SKM-1 (cell line): ENCODE measurements at regions not wholly inside any gene's neighbourhood (a gene's known extent, or its start where the extent isn't known, plus 50 kb on each side); places are given as distances from the start of the nearest gene placed in this dataset.
A peak's percentile ranks its signal among the peaks of the same experiment; 100 is the strongest.

Source experiments
- DNase-seq: peaks from one replicate; lab custom pipeline; 2025; ENCODE audit not compliant: unreplicated experiment; lab: John Stamatoyannopoulos, UW

DNA sequence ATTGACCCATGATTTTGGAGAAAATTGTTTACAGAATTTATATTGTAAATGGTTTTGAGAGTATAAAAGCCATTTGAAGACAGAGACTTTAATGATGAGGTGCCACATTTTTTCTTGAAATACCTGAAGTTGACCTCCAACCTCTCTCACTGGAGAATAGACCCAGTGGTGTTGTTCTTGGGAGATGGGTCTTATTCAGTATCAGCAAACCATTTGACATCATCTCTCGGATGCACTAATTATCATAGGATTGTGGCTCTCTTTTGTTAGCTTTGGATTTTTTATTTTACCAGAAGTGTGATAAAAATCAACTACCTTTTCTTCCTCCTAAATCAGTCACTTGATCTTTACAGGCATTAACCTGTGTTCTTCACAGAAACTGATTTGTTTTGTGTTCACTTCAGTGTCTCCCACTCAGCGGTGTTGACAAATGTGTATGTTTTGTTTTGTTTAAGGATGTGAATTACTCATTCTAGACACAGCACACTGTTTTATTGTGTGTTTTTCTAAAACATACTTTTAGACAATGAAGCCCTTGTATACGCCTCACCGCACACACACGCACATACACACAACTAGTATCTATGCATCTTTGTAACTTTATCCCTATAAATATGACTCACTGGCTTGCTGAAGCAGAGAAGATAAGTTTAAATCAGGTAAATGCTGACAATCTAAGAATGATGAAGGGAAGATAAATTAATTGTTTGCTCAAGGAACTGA lies 455.6 kb downstream of the INHBA start:
- DNase-seq: no peak

DNA sequence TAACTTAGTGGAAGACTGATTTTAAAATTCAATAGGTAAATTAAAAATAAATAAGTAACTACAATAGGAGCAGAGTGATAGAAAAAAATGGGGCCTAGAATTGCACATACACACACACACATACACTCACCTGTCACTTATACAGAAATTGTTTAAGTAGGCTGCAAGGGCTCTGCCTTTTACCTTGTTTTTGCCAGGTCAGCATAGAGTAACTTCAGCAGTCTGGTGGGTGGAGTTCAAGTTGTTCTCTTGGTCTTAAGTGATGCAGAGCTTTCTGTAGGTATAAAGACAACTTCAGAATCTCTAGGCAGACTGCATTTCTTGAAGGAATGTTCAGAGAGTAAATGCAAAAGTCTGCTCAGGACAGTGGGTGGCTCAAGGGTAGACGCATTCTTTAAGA lies 457.0 kb downstream of the INHBA start:
- DNase-seq: no peak

DNA sequence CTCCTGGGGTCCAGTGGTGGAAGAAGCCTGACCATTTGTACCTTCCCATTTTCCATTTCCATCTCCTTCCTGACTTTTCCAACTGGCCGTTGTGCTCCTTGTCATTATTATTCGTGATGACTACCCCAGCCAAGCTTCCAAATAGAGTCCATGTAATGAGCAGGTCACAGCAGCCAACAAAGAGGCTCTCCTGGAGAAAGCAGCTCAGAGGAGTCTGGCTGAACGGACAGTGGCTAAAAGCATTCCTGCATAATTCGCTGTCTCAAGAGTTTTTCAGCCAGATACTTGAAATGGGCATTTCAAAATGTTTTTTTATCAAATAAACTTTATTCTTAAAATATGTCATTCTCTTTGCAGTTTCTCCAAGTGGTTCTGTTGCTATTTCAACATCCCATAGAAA lies 458.6 kb downstream of the INHBA start:
- DNase-seq: no peak

DNA sequence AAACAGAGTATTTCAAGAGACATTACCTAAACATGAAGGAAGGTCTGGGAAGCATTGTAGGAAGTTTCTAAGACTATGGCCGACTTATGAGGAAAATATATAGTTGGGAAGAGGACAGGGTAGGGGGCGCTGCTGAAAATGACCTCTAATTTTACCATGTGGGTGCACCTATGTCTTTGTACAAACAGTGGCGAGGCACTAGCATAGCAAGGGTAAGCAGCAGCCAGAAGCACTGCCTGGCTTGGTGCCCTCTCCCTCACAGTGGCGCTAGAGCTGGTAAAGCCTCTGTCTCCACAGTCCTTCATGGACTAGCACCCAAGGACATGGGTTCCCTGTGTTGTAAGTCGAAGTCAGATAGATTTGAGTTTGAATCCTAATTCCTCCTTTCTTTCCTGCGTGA lies 461.2 kb downstream of the INHBA start:
- DNase-seq: no peak

DNA sequence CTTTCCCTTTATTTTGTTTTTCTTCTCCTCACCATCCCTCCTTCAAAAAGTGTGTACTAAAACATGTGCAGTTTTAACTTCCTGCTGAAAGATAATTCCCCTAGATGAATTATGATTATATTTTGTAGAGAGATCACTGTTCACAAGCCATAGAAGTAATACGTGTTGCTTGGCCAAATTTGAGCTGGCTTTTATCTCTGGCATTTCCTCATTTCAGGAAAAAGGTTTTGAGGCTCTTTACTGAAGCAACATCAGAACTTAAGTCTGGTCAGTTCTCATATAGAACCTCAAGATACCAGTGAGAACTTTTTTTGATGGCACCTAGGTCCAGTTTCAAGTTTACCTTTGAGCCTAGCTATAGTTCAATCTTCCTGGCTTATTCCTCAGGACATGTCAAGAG lies 463.3 kb downstream of the INHBA start:
- no peak for DNase-seq

DNA sequence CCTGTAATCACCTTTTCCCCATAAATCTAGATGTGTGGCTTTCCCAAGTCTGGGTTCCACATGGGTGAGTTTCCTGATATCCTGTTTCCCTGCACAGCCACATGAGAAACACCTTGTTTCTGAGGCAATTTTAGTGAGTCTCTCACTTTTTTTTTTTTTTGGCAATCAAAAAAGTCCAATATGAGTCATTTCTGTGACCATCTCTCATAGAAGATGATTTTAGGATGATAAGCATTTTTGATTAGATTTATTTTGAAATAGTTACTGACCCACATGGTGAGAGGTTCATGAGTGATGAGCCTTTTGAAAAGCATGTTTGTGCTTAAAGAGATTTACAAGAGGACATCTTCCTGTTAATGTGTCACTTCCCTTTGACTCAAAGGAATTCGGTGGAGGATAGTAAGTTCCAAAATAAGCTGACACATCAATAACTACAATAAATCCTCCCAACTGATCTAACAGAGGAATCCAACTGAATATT lies 464.0 kb downstream of the INHBA start:
- DNase-seq: no peak

DNA sequence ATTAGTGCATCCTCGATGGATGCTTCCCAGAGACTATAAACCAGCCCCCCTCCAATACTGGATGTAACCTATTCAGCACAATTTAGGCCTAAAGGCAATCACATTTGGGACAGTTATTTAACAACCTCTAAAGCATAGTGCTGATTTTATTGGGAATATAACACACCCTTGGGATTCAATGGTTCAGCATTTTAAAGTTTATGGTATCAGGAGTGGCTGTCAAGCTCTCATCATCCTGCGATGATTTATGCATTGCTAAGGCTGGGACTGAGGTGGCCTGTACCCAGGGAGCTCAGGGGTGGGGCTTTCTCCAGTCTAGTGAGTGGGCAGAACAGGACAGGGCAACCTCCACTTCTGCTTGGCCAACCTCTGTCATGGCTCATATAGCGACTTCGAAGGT lies 464.9 kb downstream of the INHBA start:
- DNase-seq: no peak

DNA sequence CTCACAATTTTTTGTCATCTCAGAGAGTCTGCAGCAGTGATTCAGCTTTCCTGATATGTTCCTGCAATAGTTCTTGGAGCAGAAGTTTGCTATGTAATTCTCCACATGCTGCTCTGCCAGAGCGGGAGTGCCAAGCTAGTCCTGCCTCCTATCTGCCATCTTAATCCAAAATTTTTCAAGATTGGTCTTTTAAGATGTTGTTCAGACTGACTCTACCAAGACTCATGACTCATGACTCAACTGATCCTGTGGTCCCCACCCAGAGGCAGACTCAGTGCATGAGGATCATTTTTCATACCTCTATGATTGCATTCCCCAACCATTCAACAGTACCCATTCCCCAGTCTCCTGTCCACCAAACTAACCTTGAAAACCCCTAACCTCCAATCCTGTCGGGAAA lies 470.8 kb downstream of the INHBA start:
- DNase-seq: no peak

DNA sequence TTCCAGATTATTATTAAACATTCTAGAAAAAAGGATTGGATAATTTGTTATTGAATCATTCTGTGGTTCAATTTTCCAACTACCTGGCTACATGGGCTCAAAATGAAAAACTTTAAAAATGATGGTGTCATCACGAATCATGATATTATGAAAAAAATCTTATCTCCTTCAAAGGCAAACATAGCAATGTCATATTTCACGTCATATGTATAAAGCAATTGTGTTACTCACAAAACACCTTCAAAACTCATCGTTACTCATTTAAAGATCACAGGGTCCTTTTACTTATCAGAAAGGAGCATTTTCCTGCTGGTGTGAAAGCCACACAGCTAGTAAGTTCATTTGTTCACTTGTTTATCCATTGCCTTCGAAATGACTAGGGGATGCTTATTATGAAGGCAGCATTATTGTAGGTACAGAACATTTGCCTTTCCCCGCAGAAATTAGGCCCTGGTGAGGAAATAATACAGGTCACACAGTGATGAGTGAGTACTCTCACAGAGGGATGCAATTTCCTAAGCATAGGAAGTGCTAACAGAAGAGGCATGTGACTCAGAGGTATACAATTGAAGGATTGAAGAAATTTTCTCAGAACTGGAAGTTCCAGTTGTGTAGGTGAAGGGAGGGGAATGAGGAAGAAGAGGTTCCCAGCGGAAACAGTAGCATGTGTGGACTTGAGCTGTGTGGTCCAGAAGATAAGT lies 478.7 kb downstream of the INHBA start:
- DNase-seq: no peak

DNA sequence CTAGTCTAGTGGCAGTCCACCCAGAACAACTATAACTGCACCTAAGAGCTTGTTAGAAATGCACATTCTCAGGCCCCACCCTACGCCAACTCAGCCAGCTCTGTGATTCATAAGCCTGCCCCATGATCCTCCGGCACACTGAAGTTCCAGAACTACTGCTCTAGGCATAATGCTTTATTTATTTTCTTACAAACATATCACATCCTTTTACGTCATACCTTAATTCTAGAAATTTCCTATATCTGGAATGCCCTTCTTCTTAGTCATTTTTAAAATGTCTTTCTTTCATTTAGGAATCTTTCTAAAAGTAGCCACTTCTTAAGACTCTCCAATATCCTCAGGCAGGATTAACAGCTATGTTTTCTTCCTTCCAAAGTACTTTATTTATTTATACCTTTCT lies 480.1 kb downstream of the INHBA start:
- DNase-seq: no peak

DNA sequence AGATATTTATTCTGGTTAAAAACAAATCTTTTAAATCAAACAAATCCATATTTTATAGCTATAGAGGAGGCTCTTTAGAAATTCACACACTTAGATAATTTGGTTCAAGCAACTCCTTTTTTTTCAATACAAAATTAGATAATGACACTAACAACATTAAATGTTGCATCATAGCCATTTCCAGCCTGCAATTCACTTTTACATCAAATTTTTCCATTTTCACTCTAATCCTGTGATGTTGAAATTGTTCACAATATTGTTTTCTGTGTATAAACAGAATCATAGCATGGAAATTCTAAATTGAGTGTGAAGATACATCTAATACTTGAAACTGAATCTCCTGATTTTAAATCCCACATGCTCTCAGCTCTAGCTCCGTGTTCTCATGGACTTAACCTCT lies 482.6 kb downstream of the INHBA start:
- DNase-seq: no peak

DNA sequence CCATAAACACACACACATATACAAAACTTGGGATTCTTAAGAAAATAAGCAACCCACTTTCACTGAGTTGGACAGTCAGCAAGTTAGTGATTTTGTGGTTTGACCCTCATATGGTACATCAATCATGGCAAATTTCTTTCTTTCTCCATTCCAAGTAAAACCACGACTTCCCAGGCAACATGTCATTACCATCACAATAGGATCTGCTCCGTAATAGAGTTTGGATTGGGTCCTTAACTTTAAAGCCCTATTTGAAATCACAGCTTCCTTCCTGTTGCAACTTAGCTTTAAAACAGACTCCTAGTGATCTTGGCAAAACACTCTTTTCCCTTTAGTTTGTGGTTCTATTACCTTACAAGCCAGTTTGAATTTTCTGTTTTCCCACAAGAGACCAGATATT lies 483.6 kb downstream of the INHBA start:
- DNase-seq: no peak

DNA sequence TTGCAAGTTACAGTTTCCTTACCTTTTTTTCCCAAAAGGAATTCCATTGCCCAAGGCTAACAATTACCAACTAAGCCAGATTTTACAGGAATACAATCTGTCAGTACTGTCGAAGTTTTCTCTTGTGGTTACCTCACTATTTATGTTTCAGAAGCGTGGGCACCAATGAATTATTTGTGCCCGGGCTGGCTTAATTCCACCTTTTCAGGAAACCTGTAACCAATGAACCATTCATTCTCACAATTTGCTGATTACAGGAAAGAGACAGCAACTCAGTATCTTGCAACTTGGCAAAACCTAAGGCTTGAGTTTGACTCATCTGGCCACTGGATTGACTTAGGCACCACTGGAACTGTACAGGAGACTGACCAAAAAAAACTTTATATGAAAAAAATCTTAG lies 485.6 kb downstream of the INHBA start:
- no peak for DNase-seq

DNA sequence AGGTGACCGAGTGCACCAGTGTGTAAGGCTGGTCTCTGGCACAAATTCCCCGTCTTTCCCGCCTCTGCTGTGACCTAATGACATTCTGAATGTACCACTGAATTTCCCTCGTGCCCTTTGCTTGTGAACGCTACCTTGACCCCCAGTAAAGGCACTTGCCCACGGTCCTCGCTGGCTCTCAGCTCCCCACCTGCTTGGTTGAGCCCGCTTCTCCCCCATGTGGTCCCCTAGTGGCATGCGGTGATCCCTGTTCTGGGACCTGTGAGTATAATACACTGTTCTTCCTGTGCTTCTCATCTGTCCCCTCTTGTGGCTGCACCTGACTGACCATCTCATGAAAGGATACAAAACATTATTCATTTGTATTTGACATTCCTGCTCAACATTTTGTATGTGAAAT lies 495.7 kb downstream of the INHBA start:
- no peak for DNase-seq

DNA sequence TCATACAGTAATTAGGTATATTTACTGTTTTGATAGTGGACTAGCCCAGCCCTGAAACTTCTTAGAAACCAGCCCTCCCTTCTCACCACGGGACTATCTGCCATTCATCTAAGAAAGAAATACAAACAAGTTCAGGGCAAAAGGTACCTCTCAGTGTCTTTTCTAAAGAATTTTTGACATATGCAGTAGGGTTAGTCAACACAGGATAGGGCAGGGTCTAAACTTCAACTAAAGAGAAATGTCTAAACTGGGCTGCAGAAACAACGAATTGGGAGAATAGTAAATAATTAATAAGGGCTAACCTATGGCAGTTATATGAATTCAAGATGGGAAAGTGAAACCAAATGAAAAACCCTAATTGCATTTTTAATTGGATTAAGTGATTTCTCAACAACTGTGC lies 496.6 kb downstream of the INHBA start:
- no peak for DNase-seq

DNA sequence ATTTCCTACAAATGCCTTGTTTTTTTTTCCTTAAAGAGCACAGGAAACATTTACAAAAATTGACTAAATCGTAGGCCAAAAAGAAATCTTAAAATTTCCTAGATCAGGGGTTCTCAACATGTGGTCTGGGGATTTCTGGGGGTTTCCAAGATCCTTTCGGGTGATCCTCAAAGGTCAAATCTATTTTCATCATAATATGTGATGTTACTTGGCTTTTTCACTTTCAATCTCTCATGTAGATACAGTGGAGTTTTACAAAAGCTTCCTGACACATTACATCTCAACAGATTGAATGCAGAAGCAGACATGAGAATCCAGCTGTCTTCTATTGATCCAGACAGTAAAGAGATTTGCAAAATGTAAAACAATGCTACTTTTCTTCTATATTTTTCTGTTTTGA lies 497.3 kb downstream of the INHBA start:
- no peak for DNase-seq

DNA sequence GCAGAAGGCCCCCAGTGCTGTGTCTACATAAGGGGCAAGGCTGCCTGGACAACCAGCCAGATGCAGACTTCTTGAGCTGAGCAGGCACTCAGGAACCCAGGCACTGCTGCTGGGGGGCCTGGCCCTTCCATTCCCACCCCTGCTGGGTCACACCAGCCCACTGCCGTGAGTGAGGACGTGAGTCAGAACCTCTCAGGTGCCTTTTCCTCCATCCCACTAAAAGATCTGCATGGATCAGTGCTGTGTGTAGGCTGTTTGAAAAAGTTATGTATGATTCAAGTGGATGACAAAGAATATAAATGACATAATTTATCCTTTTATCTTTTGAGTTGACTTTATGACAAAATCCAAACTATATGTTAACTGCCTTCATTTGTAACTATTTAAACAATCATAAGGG lies 499.3 kb downstream of the INHBA start:
- no peak for DNase-seq

DNA sequence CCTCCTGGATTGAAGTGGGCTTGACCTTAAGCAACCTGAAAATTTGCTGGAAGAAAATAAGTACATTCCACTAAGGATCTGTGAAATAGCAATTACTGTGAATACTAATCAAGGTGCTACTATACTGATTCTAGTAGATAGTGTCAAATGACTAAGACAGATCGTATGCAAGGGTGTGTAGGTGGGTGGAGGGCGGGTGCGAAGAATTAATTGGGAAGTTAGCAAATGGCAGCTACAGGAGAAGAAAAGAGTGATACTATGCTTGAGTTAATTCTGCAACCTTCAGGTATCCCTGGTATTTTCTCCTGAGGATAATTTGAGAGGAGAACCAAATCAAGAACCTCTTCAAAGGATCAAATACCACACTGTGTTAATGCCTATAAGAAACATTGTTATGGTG lies 501.9 kb downstream of the INHBA start:
- DNase-seq: no peak

DNA sequence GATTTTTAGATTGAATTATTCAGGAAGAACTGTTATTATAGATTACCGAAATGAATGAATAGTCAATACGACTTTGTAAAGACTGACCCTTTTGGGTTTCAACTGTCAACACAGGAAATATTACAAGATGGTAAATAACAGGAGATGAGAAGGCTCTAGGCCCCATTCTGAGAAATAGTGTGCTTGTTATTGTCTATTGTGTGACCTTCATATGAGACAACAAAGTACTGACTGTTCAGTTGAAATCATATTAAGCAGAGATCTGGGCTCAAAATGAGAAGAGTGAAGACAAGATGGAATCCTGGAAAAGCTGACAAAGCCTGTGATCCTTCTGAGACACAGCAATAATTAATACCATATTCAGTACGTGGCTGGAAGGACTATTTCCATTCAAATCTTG lies 503.8 kb downstream of the INHBA start:
- DNase-seq: no peak

DNA sequence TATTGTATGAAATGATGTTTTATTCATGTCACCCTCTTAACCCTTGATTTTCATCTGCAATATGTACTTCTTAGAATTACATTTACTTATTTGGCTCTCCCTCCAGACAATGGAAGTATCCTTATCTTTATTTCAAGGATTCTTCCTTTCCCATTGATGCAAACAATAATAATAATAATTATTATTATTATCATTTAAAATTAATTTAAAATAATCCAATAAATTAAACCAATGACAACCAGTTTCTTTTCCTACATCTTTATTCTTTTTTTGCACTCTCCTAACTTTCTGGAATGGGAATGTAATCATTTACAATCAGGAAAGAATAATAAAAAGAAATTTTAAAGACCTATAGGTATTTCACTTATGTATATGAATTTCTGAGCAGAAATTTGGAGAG lies 504.4 kb downstream of the INHBA start:
- no peak for DNase-seq

DNA sequence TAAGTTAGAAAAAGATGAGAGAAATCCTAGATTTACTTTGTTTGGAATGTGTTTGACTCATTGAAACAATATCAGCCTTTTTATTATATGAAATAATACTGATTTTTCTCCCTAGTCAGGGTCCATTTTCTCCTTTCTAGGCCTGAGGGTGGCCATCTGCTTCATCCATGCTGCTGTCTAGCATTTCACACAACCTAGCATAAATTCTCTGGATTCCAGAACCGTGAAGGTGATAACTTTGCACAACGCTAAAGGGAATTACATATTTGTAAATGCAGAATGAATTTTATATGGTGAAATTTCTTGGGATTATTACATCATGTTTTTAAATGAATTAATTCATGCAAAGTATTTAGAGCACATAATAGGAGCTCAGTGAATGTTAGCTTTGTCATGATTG lies 505.1 kb downstream of the INHBA start:
- no peak for DNase-seq

DNA sequence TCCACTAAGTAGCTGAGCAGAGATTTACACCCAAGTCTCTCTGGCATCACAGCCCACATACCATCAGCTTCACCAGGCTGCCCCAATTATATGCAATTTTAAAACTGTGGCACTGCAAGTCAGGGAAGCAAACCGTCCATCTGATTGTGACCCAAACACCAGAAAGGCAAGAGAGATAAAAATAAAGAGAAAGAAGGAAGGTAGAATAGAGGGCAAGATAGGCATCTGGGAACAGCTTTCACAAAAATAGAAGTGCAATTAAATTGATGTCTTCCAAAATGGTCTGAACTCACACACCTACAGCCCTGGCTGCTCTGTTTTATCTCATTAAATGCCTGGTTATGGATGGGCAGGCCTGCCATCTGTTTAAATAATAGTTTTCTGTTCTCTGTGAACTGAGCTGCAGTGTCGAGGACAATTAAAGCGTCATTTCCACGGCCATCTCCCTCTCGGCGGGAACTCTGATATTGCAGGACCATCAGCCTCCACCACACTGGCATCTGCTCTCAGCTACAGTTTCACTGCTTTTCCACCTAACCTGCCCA lies 509.1 kb downstream of the INHBA start:
- DNase-seq: no peak

DNA sequence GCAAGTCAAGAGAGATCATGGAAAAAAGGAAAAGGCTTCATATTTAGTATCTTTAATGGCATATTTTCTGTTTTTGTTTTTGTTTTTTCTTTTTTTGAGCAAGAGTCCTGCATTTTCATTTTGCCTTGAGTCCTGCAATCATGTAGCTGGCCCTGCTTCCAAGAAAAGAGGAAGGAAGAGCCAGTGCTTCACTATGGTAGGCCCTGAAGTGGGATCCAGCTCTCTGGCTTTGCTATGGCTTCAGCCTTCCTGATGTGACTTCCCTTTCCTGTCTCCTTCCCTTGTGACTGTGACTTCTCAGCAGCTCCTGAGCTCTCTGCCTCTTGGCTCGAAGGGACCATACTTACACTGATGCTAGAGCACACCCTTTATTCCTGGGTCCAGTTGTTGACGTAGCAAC lies 512.3 kb downstream of the INHBA start:
- peak; percentile 5 for DNase-seq
